ENCODE measurements at regions not wholly inside any gene's neighbourhood (a gene's known extent, or its start where the extent isn't known, plus 50 kb on each side); places are given as distances from the start of the nearest gene placed in this dataset.

- intact Hi-C loops (cut with DNase I, micrococcal nuclease) = no loop called here
- no peak for DNase-seq
- ATAC-seq = no peak
These were observed 612.3 kb upstream of the ARID1B start for GRCh38 chr6:156164701-156165452.

- DNase-seq (no peak), ATAC-seq (no peak)
- intact Hi-C loops (cut with DNase I, micrococcal nuclease) = no loop called here
These were observed 613.9 kb upstream of the ARID1B start for GRCh38 chr6:156163311-156163710.

- DNase-seq = no peak
- no peak for ATAC-seq
- intact Hi-C loops (cut with DNase I, micrococcal nuclease) = no loop called here
These were observed 615.7 kb upstream of the ARID1B start for GRCh38 chr6:156161471-156161870.

- intact Hi-C loops (cut with DNase I, micrococcal nuclease) = no loop called here
- ATAC-seq (no peak), DNase-seq (no peak)
These were observed 616.4 kb upstream of the ARID1B start for GRCh38 chr6:156160795-156161165.

- ATAC-seq (no peak), DNase-seq (no peak)
- intact Hi-C loops (cut with DNase I, micrococcal nuclease) = no loop called here
These were observed 617.0 kb upstream of the ARID1B start for GRCh38 chr6:156160007-156160794.

- intact Hi-C loops (cut with DNase I, micrococcal nuclease) = no loop called here
- no peak for DNase-seq
- no peak for ATAC-seq
These were observed 622.3 kb upstream of the ARID1B start for GRCh38 chr6:156154896-156155295.

GRCh38 chr6:156150391-156150790, 626.8 kb upstream of the ARID1B start:
- DNase-seq (no peak), ATAC-seq (no peak)
- intact Hi-C loops (cut with DNase I, micrococcal nuclease) = no loop called here

GRCh38 chr6:156146891-156147290, 630.3 kb upstream of the ARID1B start:
- no peak for ATAC-seq
- no peak for DNase-seq
- intact Hi-C loops (cut with DNase I, micrococcal nuclease) = no loop called here

GRCh38 chr6:156131221-156131903, 645.8 kb upstream of the ARID1B start:
- DNase-seq (peak in 1 of 2 donors; percentile 4), ATAC-seq (no peak)
- intact Hi-C loops (cut with DNase I, micrococcal nuclease) = no loop called here

GRCh38 chr6:156126535-156126934, 650.6 kb upstream of the ARID1B start:
- ATAC-seq (no peak), DNase-seq (no peak)
- intact Hi-C loops (cut with DNase I, micrococcal nuclease) = no loop called here

GRCh38 chr6:156125844-156126243, 651.3 kb upstream of the ARID1B start:
- intact Hi-C loops (cut with DNase I, micrococcal nuclease) = no loop called here
- ATAC-seq (no peak), DNase-seq (no peak)

GRCh38 chr6:156123731-156124130, 653.4 kb upstream of the ARID1B start:
- intact Hi-C loops (cut with DNase I, micrococcal nuclease) = no loop called here
- ATAC-seq (no peak), DNase-seq (no peak)

GRCh38 chr6:156121973-156122372, 655.2 kb upstream of the ARID1B start:
- DNase-seq (no peak), ATAC-seq (no peak)
- intact Hi-C loops (cut with DNase I, micrococcal nuclease) = no loop called here

- intact Hi-C loops (cut with DNase I, micrococcal nuclease) = no loop called here
- ATAC-seq = no peak
These were observed 658.9 kb upstream of the NOX3 start for GRCh38 chr6:156114541-156114940.

GRCh38 chr6:156113631-156114030, 658.0 kb upstream of the NOX3 start:
- DNase-seq (no peak), ATAC-seq (no peak)
- intact Hi-C loops (cut with DNase I, micrococcal nuclease) = no loop called here

More at GRCh38 chr6:156114541-156114940, 658.9 kb upstream of the NOX3 start:
- DNase-seq = no peak

GRCh38 chr6:156111913-156112312, 656.3 kb upstream of the NOX3 start:
- intact Hi-C loops (cut with DNase I, micrococcal nuclease) = no loop called here
- no peak for ATAC-seq
- DNase-seq = no peak

- no peak for ATAC-seq
- DNase-seq = no peak
- intact Hi-C loops (cut with DNase I, micrococcal nuclease) = no loop called here
These were observed 654.6 kb upstream of the NOX3 start for GRCh38 chr6:156110249-156110648.

GRCh38 chr6:156109713-156110112, 654.1 kb upstream of the NOX3 start:
- intact Hi-C loops (cut with DNase I, micrococcal nuclease) = no loop called here
- no peak for DNase-seq
- ATAC-seq = no peak

- DNase-seq = no peak
- ATAC-seq = no peak
- intact Hi-C loops (cut with DNase I, micrococcal nuclease) = no loop called here
These were observed 652.0 kb upstream of the NOX3 start for GRCh38 chr6:156107624-156108101.

- ATAC-seq (peak; percentile 48), DNase-seq (peak in 1 of 2 donors; percentile 16)
- intact Hi-C loops (cut with DNase I, micrococcal nuclease) = no loop called here
These were observed 646.5 kb upstream of the NOX3 start for GRCh38 chr6:156102129-156102528.
